Uterus (tissue), 3 donors: ENCODE measurements at regions not wholly inside any gene's neighbourhood (a gene's known extent, or its start where the extent isn't known, plus 50 kb on each side); places are given as distances from the start of the nearest gene placed in this dataset.

Source experiments
- DNase-seq, 2 donors: peaks; one replicate each; pipeline ENCODE4 v3.0.0-alpha.2; 2019 to 2020
- H3K27ac ChIP-seq, 2 donors: fragments of 200-600 bp; sonication (generic); 1 replicate in 1 of 2; 2 replicates in 1 of 2; pipeline ENCODE4 v1.5.1; 2016 to 2018
- H3K27me3 ChIP-seq, 2 donors: fragments of 200-600 bp; sonication (generic); one replicate each; pipeline ENCODE4 v1.5.1; 2018 to 2019; ENCODE audit warnings: control low read depth in 1 of 2
- H3K36me3 ChIP-seq, 2 donors: fragments of 200-600 bp; sonication (generic); one replicate each; pipeline ENCODE4 v1.5.1; 2019; ENCODE audit warnings: control low read depth in 1 of 2
- H3K4me1 ChIP-seq, 2 donors: fragments of 200-600 bp; sonication (generic); one replicate each; pipeline ENCODE4 v1.5.1; 2018 to 2019; ENCODE audit warnings: control low read depth in 1 of 2
- H3K4me3 ChIP-seq, 2 donors: fragments of 200-600 bp; sonication (generic); 1 replicate in 1 of 2; 2 replicates in 1 of 2; pipeline ENCODE4 v1.5.1; 2018 to 2019; ENCODE audit warnings: mild to moderate bottlenecking in 1 of 2
- H3K9me3 ChIP-seq, 2 donors: fragments of 200-600 bp; sonication (generic); one replicate each; pipeline ENCODE4 v1.5.1; 2019; ENCODE audit warnings: control low read depth in 1 of 2
- POLR2A ChIP-seq, 2 donors: fragments of 450-650 bp; IDR thresholded peaks; one replicate each; pipeline ENCODE4 v1.6.1; 2016; ENCODE audit warnings: antibody characterized with exemption in 2 of 2, mild to moderate bottlenecking in 1 of 2, moderate library complexity in 1 of 2
- intact Hi-C: fragments of 100-400 bp; cut with DNase I; formaldehyde crosslinking; loops from one replicate; pipeline ENCODE4 v1.15.1; 2023; ENCODE audit warnings: low total_unique reads
- TF ChIP-seq, protein P1 (sequence below), 4 experiments: fragments of 200-600 bp in 2 of 4; fragments of 450-650 bp in 2 of 4; sonication (generic) in 2 of 4; IDR thresholded peaks; one replicate each; pipeline ENCODE4 v1.5.1; 2016 to 2019; ENCODE audit warnings: antibody characterized with exemption in 4 of 4, mild to moderate bottlenecking in 2 of 4, moderate library complexity in 1 of 4
- donor health status: DM: yes; HTN: yes; CAD: no.

DNA sequence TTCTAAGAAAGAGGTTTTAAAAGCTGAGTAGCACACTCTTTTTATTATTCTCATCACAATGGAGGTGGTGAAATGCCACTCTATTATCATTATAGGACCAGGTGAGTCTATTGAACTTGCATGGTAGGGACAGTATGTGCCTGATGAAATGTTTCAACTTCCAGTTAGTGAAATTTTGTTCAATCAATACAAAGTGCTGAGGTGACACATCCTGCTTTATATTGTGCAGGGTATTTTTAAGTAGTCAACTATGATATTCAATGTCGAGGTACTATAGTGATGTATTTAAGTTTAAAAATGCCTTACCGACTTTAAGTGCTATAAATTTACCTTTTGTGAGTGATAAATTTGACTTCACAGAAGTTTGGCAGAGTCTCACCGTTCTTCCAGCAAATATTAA is 284.7 kb upstream of the BRINP3 start:
- Histone ChIP-seq H3K27me3 (no peaks in the 10 kb centered on the region), H3K4me3 (no peak overlapping the region), H3K36me3 (no peaks in the 10 kb centered on the region), H3K9me3 (no peaks in the 10 kb centered on the region), H3K4me1 (no peaks in the 10 kb centered on the region), H3K27ac (no peak overlapping the region)
- intact Hi-C loops = no loop called here
- DNase-seq = no peak
- TF ChIP-seq, protein P1, sequence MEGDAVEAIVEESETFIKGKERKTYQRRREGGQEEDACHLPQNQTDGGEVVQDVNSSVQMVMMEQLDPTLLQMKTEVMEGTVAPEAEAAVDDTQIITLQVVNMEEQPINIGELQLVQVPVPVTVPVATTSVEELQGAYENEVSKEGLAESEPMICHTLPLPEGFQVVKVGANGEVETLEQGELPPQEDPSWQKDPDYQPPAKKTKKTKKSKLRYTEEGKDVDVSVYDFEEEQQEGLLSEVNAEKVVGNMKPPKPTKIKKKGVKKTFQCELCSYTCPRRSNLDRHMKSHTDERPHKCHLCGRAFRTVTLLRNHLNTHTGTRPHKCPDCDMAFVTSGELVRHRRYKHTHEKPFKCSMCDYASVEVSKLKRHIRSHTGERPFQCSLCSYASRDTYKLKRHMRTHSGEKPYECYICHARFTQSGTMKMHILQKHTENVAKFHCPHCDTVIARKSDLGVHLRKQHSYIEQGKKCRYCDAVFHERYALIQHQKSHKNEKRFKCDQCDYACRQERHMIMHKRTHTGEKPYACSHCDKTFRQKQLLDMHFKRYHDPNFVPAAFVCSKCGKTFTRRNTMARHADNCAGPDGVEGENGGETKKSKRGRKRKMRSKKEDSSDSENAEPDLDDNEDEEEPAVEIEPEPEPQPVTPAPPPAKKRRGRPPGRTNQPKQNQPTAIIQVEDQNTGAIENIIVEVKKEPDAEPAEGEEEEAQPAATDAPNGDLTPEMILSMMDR (IDR thresholded peaks at IDR 0.05) = no peak
- no peak for TF ChIP-seq POLR2A (IDR thresholded peaks at IDR 0.05)

DNA sequence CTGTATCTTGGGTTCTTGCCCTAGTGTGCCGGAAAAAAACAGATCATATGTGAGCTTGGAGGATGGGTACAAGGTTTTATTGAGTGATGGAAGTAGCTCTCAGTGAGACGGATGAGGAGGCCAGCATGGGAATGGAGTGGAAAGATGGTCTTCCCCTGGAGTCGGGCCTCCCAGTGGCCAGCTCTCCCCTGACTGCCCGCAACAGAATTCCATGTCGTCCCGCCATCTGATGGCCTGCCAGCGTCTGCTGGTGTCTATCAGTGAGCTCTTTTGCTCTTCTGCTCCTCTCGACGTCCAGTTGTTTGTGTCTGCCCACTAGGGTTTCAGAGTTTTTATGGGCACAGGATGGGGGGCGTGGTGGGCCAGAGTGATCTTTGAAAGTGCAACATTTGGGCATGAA is 315.2 kb upstream of the BRINP3 start:
- Histone ChIP-seq H3K4me1 (no peaks in the 10 kb centered on the region), H3K27ac (no peak overlapping the region), H3K27me3 (no peaks in the 10 kb centered on the region), H3K36me3 (no peaks in the 10 kb centered on the region), H3K9me3 (no peaks in the 10 kb centered on the region), H3K4me3 (no peak overlapping the region)
- no peak for DNase-seq
- TF ChIP-seq POLR2A (IDR thresholded peaks at IDR 0.05) = no peak
- TF ChIP-seq, protein P1 (IDR thresholded peaks at IDR 0.05) = no peak
- intact Hi-C loops = no loop called here

DNA sequence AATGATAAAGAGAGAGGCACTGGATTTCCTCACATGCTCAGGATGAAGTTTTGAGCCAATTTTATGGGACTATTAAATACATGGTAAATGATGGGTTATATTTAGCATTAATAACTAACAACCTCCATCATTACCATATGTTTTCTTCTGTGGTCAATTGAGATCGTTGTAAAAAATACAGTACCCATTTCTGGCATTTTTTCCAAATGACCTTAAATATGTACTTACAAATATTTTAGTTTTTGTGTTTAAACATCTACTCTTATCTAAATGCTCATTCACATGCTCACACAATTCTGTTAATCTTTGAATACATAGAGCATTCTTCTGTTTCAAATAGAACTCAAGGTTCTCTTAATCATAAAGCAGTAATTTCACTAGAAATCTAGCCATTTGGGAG is 330.0 kb upstream of the BRINP3 start:
- intact Hi-C loops = no loop called here

DNA sequence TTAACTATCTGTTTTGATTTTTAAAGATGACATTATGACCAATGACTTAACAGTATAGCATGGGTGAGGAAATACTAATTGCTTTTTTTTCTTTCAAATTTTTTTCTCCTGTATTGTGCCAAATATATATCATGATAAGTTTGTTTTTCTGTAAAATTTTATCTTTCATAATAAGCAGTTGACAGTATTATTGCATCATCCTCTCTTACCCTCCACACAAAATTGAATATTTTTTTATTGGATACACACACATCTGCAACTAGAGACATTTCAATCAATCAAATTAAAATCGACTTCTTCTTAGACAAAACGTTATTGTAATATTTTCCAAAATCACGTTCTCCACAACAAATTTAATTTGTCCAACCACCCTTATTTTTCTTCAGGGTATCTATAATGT is 330.4 kb upstream of the BRINP3 start:
- intact Hi-C loops = no loop called here
- Histone ChIP-seq H3K27me3 (no peaks in the 10 kb centered on the region), H3K9me3 (no peaks in the 10 kb centered on the region), H3K4me3 (no peak overlapping the region), H3K27ac (no peak overlapping the region), H3K36me3 (no peaks in the 10 kb centered on the region), H3K4me1 (no peaks in the 10 kb centered on the region)
- TF ChIP-seq, protein P1 (IDR thresholded peaks at IDR 0.05) = no peak
- TF ChIP-seq POLR2A (IDR thresholded peaks at IDR 0.05) = no peak
- no peak for DNase-seq

More for the DNA sequence above, 330.0 kb upstream of the BRINP3 start:
- TF ChIP-seq POLR2A (IDR thresholded peaks at IDR 0.05) = no peak
- TF ChIP-seq, protein P1 (IDR thresholded peaks at IDR 0.05) = no peak
- Histone ChIP-seq H3K4me1 (no peaks in the 10 kb centered on the region), H3K4me3 (no peak overlapping the region), H3K27ac (no peak overlapping the region), H3K27me3 (no peaks in the 10 kb centered on the region), H3K9me3 (no peaks in the 10 kb centered on the region), H3K36me3 (no peaks in the 10 kb centered on the region)
- DNase-seq = no peak

DNA sequence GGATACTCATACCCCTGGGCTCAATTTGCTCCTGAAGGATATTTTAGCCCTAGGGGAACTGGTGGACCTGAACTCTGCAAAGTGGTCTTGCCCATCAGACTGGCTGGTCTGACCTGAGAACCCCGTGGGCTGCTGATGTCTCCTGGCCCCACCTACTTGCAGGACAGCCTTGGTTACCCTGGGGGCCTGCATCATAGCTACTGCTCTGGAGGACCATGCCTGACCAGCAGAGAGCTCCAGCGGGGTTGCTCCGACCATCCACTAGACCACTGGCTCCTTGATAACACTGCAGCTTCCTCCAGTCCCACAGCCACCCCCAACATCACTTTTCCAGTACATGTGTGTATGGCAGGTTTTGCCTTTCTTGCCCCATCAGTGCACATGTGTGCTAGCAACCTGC is 331.6 kb upstream of the BRINP3 start:
- DNase-seq = no peak
- intact Hi-C loops = no loop called here

More for the DNA sequence above, 331.6 kb upstream of the BRINP3 start:
- Histone ChIP-seq H3K27ac (no peak overlapping the region), H3K9me3 (no peaks in the 10 kb centered on the region), H3K4me1 (no peaks in the 10 kb centered on the region), H3K36me3 (no peaks in the 10 kb centered on the region), H3K27me3 (no peaks in the 10 kb centered on the region), H3K4me3 (no peak overlapping the region)
- no peak for TF ChIP-seq POLR2A (IDR thresholded peaks at IDR 0.05)
- TF ChIP-seq, protein P1 (IDR thresholded peaks at IDR 0.05) = no peak
